GM18498 (cell line): ENCODE measurements at regions not wholly inside any gene's neighbourhood (a gene's known extent, or its start where the extent isn't known, plus 50 kb on each side); places are given as distances from the start of the nearest gene placed in this dataset.
"Not testable (repeated sequence)": the region's sequence is repeated elsewhere in the genome, so short reads cannot be mapped to it uniquely, and the experiment has no call there.

ENCODE experiments used
- ATAC-seq: cut with Tn5 transposase; IDR thresholded peaks from one replicate; pipeline ENCODE4 v1.9.1; 2021; ENCODE audit warnings: mild to moderate bottlenecking, moderate library complexity; ENCODE audit not compliant: unreplicated experiment

DNA sequence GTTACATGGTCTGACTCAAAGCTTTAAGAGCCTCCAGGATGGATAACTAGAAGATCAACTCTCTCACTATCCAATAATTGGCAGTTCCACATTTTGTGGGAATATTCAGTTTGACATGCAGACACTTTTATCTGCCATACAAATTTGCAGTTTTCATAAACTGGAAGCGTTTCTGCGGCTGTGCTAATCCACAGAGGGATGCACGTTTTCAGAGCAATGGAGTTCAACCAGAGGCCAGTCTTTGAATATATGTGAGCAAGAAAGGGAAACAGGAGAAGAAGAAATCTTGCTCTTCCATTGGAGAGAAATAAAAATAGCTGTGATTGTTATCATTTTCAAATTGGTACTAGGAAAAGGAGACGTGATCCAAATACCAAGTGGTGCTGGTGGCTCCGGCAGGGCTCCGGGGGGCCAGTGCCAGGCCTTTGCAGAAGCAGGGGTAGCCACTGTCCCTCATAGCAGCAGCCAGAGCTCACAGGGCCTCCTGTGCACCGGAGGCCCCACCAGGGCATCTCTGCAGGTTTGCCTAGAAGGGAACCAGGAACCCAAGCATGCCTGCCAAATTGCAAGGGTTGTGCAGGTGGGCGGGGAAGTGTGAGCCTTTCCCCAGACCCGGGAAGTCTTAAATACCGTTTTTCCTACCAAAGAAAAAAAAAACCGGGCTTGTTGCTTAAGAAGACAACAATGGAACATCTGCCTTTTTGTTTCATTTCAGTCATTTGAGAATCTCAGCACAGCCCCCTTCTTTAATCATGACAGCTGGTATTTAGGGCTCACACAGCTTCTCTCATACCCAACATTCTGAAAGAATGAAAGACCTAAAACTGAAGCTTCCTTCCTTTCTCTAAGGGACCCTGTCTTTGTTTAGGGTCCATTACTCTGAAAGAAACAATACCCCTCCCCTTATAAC lies 791.1 kb upstream of the SOX11 start:
- ATAC-seq, result no peak

GRCh38 chr2:4903656-4904348 lies 788.4 kb upstream of the SOX11 start:
- ATAC-seq, result no peak

DNA sequence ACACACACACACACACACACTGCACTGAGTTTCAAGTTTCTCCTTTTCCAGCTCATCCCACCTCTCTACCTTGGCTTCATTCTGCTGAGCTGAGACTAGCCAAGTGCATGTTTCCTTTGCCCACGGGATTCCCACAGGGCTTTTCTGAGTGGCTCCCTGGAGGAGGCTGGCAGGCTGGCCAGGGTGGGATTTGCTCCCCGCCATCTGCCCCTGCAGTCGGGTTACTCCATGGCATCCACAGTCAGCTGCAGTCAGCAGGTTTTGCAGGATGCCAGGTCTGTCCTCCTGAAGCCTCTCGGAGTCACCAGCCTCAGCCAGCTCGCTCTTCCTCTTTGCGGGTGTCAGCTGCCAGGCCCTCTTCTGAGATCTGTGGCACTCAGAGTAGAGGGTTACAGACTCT lies 783.7 kb upstream of the SOX11 start:
- ATAC-seq, result no peak

- no peak for ATAC-seq
Observed at GRCh38 chr2:4909346-4910009, 782.7 kb upstream of the SOX11 start.

GRCh38 chr2:4914036-4914435 lies 778.1 kb upstream of the SOX11 start:
- ATAC-seq, result no peak

GRCh38 chr2:4914551-4914950 lies 777.6 kb upstream of the SOX11 start:
- no peak for ATAC-seq

GRCh38 chr2:4915357-4915756 lies 776.8 kb upstream of the SOX11 start:
- no peak for ATAC-seq

DNA sequence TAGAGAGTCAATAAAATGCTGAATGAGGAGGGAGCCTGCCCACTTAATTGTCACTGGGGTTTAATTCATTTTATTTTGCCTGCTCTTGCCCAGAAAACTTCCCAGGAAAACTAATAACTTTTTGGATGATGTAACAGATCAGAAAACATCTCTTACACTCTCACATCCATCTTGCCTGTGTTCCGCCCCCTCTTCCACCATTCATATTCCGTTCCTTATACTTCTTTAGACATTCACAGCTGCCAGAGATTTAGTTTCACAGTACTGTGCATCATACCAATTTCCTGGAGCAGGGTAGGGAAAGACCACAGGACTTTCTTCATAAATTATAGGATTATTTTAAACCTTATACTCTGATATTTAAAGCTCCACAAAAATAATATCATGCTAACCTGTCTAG lies 776.1 kb upstream of the SOX11 start:
- no peak for ATAC-seq

GRCh38 chr2:4930704-4931103 lies 761.5 kb upstream of the SOX11 start:
- no peak for ATAC-seq

GRCh38 chr2:4931721-4932365 lies 760.3 kb upstream of the SOX11 start:
- no peak for ATAC-seq

GRCh38 chr2:4935291-4935690 lies 756.9 kb upstream of the SOX11 start:
- not testable (repeated sequence) for ATAC-seq

DNA sequence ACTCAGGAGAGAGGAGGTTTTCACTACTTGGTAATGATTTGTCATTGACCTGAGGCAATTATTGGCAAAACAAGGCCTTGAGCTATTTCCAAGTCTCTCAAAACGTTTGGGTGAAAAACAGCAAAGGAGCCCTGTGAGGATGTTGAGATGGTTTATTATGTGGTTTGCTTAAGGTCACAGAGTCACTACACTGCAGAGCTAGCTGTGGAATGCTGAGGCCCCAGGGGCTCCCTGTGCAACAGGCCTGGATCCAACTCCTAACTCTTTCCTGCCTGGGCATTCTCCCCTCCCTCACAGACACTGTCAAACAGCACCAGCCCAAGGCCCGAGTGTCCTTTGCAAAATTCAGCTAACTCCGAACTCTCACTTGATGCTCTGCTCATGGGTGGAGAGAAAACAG lies 754.6 kb upstream of the SOX11 start:
- ATAC-seq, result no peak

- ATAC-seq, result no peak
Observed at GRCh38 chr2:4938206-4938605, 754.0 kb upstream of the SOX11 start.

DNA sequence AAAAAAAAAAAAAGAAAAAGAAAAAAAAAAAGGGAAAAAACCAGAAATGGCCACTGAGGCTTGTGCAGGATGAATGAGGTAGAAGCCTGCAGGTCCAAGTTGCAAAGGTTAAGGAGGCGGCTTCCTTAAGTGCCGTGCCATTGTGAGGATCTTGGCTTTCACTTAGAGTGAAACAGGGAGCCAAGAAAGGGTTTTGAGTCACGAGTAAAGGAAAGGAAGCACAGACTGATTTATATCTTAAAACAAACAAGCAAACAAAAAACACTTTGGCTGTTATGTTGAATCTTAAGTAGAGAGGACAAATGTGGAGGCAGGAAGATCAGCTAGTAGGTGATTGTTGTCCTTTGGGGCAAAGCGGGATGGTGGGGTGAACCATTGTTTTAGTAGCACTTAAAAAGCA lies 749.7 kb upstream of the SOX11 start:
- no peak for ATAC-seq

DNA sequence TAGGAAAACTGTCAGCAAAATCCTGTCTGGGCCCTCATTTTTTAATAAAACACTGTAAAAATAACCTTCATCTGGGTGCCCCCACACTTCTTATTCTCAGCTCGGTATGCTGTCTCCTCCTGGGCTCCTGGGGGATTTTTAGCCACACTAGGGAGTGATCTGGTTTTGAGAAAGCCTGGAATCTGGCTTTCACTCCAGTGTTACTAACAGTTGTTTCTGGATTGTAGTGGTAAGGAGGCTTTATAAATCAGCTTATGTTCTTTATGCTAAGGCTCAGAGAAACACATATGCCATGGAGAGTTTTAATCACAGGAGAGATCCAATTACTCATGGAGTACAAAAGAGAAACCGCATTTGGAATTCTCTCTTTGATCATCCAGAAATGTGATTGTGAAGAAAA lies 744.3 kb upstream of the SOX11 start:
- no peak for ATAC-seq

DNA sequence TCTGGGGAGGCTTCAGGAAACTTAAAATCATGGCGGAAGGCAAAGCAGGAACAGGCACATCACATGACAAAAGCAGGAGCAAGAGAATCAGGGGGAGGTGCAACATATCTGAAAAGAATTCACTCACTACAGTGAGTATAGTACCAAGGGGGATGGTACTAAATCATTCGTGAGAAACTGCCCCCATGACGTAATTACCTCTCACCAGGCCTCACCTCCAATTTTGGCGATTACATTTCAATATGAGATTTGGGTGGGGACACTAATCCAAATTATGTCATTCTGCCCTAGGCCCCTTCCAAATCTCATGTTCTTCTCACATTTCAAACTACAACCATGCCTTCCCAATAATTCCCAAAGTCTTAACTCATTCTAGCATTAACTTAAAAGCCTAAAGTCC lies 740.8 kb upstream of the SOX11 start:
- no peak for ATAC-seq

DNA sequence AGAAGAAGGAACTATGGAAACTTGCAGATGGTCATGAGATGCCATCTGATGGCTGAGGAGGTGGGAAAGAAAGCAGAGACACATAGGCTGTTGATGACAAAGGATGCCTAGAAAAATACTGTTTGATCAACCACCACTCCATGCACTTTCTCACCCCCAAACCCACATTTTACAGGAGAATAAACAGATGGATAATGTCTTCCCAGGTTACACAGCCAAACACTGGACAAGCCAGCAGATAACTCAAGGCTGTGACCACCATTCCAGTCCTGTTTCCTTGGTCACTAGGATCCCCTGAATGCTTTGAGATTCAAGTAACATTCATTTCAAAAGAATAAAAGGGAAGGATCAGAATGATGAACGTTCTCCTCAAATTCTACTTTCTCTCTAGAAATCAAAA lies 733.0 kb upstream of the SOX11 start:
- ATAC-seq, result no peak

- ATAC-seq, result no peak
Observed at GRCh38 chr2:4962419-4962818, 729.8 kb upstream of the SOX11 start.

DNA sequence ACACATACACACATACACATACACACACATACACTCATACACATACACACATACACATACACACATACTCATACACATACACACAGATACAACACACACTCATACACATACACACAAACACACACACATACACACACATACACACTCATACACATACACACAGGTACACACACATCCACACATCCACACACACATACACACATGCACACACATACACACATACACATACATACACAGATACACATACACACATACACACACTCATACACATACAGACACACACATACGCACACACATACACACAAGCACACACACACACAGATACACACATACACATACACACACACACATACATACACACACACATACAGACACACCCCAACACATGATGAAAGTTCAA lies 729.1 kb upstream of the SOX11 start:
- no peak for ATAC-seq

- ATAC-seq, result no peak
Observed at GRCh38 chr2:4964001-4964540, 728.1 kb upstream of the SOX11 start.

DNA sequence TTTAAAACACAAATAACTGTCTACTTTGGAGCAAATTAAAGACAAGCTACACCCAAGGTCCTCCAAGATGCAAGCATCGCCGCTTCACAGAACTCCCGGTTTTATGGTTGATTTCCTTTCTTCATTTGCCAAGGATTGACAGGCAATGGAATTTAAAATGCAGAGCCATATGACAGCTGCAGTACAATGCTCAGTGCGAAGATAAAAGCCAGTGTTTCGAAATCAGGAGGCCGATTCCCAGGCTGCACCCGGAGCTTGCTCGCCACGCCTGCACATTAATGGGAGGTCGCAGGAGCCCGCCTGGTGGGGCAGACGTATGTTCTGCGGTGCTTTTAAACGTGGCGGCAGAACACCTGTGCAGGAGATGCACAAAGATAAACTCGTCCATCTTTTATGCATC lies 727.6 kb upstream of the SOX11 start:
- ATAC-seq, result no peak
